SK-N-SH treated with all-trans-retinoic acid at 6 μM for 48 hours (cell line): ENCODE measurements at regions not wholly inside any gene's neighbourhood (a gene's known extent, or its start where the extent isn't known, plus 50 kb on each side); places are given as distances from the start of the nearest gene placed in this dataset.

ENCODE experiments used
- BACH2 ChIP-seq: fragments of 250-450 bp; sonication (Bioruptor Pico); IDR thresholded peaks from 2 replicates; pipeline ENCODE4 v1.9.0; 2021; ENCODE audit warnings: mild to moderate bottlenecking, borderline replicate concordance
- POU6F1 ChIP-seq: fragments of 250-450 bp; sonication (Bioruptor Pico); IDR thresholded peaks from 2 replicates; pipeline ENCODE4 v1.8.0; 2021; ENCODE audit warnings: low read depth, mild to moderate bottlenecking, moderate library complexity, borderline replicate concordance
- SNAI2 ChIP-seq: fragments of 250-450 bp; sonication (Bioruptor Pico); IDR thresholded peaks from 2 replicates; pipeline ENCODE4 v1.5.0; 2020; ENCODE audit warnings: mild to moderate bottlenecking, moderate library complexity
- TSHZ2 ChIP-seq: fragments of 250-450 bp; sonication (Bioruptor Pico); IDR thresholded peaks from 2 replicates; pipeline ENCODE4 v1.5.0; 2020; ENCODE audit warnings: mild to moderate bottlenecking, moderate library complexity

- TF ChIP-seq POU6F1 (no peak), TSHZ2 (no peak), SNAI2 (CRISPR knock-in tag) (no peak), BACH2 (CRISPR knock-in tag) (no peak)
Observed at GRCh38 chr7:96870185-96870584, 135.2 kb upstream of the DLX6 start.
